Testis (tissue), 2 donors: ENCODE measurements at regions not wholly inside any gene's neighbourhood (a gene's known extent, or its start where the extent isn't known, plus 50 kb on each side); places are given as distances from the start of the nearest gene placed in this dataset.

Experiments used
- CTCF ChIP-seq, 3 experiments: fragments of 450-650 bp in 2 of 3; fragments of 200-600 bp in 1 of 3; sonication (generic) in 1 of 3; IDR thresholded peaks; one replicate each; pipeline ENCODE4 v1.5.1; 2016 to 2019; ENCODE audit warnings: antibody characterized with exemption in 3 of 3, mild to moderate bottlenecking in 2 of 3, moderate library complexity in 1 of 3
- POLR2A ChIP-seq: fragments of 450-650 bp; IDR thresholded peaks from one replicate; pipeline ENCODE4 v1.6.1; 2017; ENCODE audit warnings: antibody characterized with exemption, mild to moderate bottlenecking, moderate library complexity

GRCh38 chr1:189103956-189104355 lies 1373.7 kb downstream of the BRINP3 start:
- no peak for TF ChIP-seq CTCF (IDR thresholded peaks at IDR 0.05)
- no peak for TF ChIP-seq POLR2A
